ENCODE measurements at regions not wholly inside any gene's neighbourhood (a gene's known extent, or its start where the extent isn't known, plus 50 kb on each side); places are given as distances from the start of the nearest gene placed in this dataset.

GRCh38 chr22:26889802-26890201, 232.4 kb downstream of the MIAT start:
- TF ChIP-seq CTCF (IDR thresholded peaks at IDR 0.05) (no peak), POLR2A (IDR thresholded peaks at IDR 0.05) (no peak)

Data from adrenal gland (tissue), 5 donors.